AG04449 (cell line): ENCODE measurements at regions not wholly inside any gene's neighbourhood (a gene's known extent, or its start where the extent isn't known, plus 50 kb on each side); places are given as distances from the start of the nearest gene placed in this dataset.
"Not testable (repeated sequence)": the region's sequence is repeated elsewhere in the genome, so short reads cannot be mapped to it uniquely, and the experiment has no call there.

Experiments used
- CTCF ChIA-PET: fragments of 350-600 bp; formaldehyde crosslinking; extraction: SDS; loops from one replicate; lab custom pipeline; 2021; ENCODE audit warnings: antibody characterized with exemption; lab: Yijun Ruan, JAX
- POLR2A ChIA-PET: fragments of 400-600, 350-600 bp; formaldehyde crosslinking; extraction: SDS; loops from one replicate; lab custom pipeline; 2020; ENCODE audit warnings: antibody characterized with exemption, inconsistent platforms; lab: Yijun Ruan, JAX
- DNase-seq: peaks from one replicate; pipeline ENCODE4 v3.0.0-alpha.2; 2010; ENCODE audit warnings: low read depth, low spot score
- H3K4me3 ChIP-seq: 2 replicates; pipeline ENCODE4 v1.5.1; 2011; ENCODE audit warnings: low read depth, mild to moderate bottlenecking, control low read depth, low read length
- CTCF ChIP-seq: IDR thresholded peaks from one replicate; pipeline ENCODE4 v1.5.1; 2011; ENCODE audit warnings: mild to moderate bottlenecking, moderate library complexity, low read length, control low read depth, inconsistent platforms; ENCODE audit not compliant: insufficient read depth; ENCODE audit errors: missing control alignments

- ChIA-PET POLR2A (interaction anchor here (0.5 kb wide), 1 partner anchor 732 kb away, joined by 3 read pairs; no protein-coding TSS in a partner anchor), CTCF (interaction anchor here (0.9 kb wide), 1 partner anchor 11 kb away, joined by 4 read pairs; no protein-coding TSS in a partner anchor)
- H3K4me3 ChIP-seq, result no peak overlapping the region
- no peak for TF ChIP-seq CTCF
- DNase-seq, result no peak
Measured at GRCh38 chr13:109983447-109983846, 197.1 kb upstream of the IRS2 start.

GRCh38 chr13:109981000-109981399, 194.6 kb upstream of the IRS2 start:
- ChIA-PET POLR2A (no interaction called here), CTCF (interaction anchor here (0.8 kb wide), 1 partner anchor 129 kb away, joined by 3 read pairs; no protein-coding TSS in a partner anchor)
- TF ChIP-seq CTCF, result no peak
- no peak for DNase-seq
- no peak overlapping the region for H3K4me3 ChIP-seq

- POLR2A ChIA-PET, CTCF ChIA-PET, DNase-seq, H3K4me3 ChIP-seq: not testable (repeated sequence)
Measured at GRCh38 chr13:109979676-109980075, 193.3 kb upstream of the IRS2 start.

GRCh38 chr13:109979228-109979627, 192.8 kb upstream of the IRS2 start:
- POLR2A ChIA-PET, result no interaction called here
- DNase-seq, result no peak
- no peak for TF ChIP-seq CTCF
- no peak overlapping the region for H3K4me3 ChIP-seq
- CTCF ChIA-PET, result no interaction called here

GRCh38 chr13:109977212-109977968, 191.0 kb upstream of the IRS2 start:
- no peak for DNase-seq
- CTCF ChIA-PET, result interaction anchor here (0.6 to 0.7 kb wide), 2 partner anchors 15 to 465 kb away, joined by 3 read pairs; no protein-coding TSS in a partner anchor
- POLR2A ChIA-PET, result no interaction called here
- no peak for TF ChIP-seq CTCF
- no peak overlapping the region for H3K4me3 ChIP-seq

- no peak for TF ChIP-seq CTCF
- POLR2A ChIA-PET, result no interaction called here
- no peak overlapping the region for H3K4me3 ChIP-seq
- CTCF ChIA-PET, result interaction anchor here (0.6 to 1.1 kb wide), 2 partner anchors 14 to 19 kb away, joined by 3 read pairs; no protein-coding TSS in a partner anchor
- DNase-seq, result no peak
Measured at GRCh38 chr13:109976206-109976997, 190.0 kb upstream of the IRS2 start.
